Femur (tissue), 1 donor: ENCODE measurements at regions not wholly inside any gene's neighbourhood (a gene's known extent, or its start where the extent isn't known, plus 50 kb on each side); places are given as distances from the start of the nearest gene placed in this dataset.

Experiments used
- DNase-seq: peaks from one replicate; pipeline ENCODE4 v3.0.0-alpha.2; 2017

GRCh38 chr3:83514130-83514914, 1444.5 kb upstream of the CADM2 start:
- no peak for DNase-seq

- DNase-seq = no peak
These were observed 1443.7 kb upstream of the CADM2 start for GRCh38 chr3:83515123-83515522.

- peak; percentile 53 for DNase-seq
These were observed 1435.2 kb upstream of the CADM2 start for GRCh38 chr3:83523470-83524073.

GRCh38 chr3:83524901-83525300, 1433.9 kb upstream of the CADM2 start:
- DNase-seq = no peak

- DNase-seq = no peak
These were observed 1399.7 kb upstream of the CADM2 start for GRCh38 chr3:83559082-83559481.

GRCh38 chr3:83567935-83568334, 1390.9 kb upstream of the CADM2 start:
- DNase-seq = no peak

GRCh38 chr3:83581546-83581945, 1377.2 kb upstream of the CADM2 start:
- DNase-seq = no peak

GRCh38 chr3:83601704-83602103, 1357.1 kb upstream of the CADM2 start:
- DNase-seq = no peak

GRCh38 chr3:83622526-83622925, 1336.3 kb upstream of the CADM2 start:
- DNase-seq = no peak

GRCh38 chr3:83625261-83625660, 1333.5 kb upstream of the CADM2 start:
- no peak for DNase-seq

GRCh38 chr3:83628471-83628870, 1330.3 kb upstream of the CADM2 start:
- DNase-seq = no peak

- no peak for DNase-seq
These were observed 1326.3 kb upstream of the CADM2 start for GRCh38 chr3:83632526-83632925.

GRCh38 chr3:83633758-83634157, 1325.0 kb upstream of the CADM2 start:
- no peak for DNase-seq

GRCh38 chr3:83649692-83650091, 1309.1 kb upstream of the CADM2 start:
- DNase-seq = no peak

GRCh38 chr3:83655083-83655482, 1303.7 kb upstream of the CADM2 start:
- DNase-seq = no peak

- DNase-seq = no peak
These were observed 1296.3 kb upstream of the CADM2 start for GRCh38 chr3:83662381-83662960.

- no peak for DNase-seq
These were observed 1288.4 kb upstream of the CADM2 start for GRCh38 chr3:83670416-83670815.

- DNase-seq = no peak
These were observed 1274.7 kb upstream of the CADM2 start for GRCh38 chr3:83683937-83684598.

- no peak for DNase-seq
These were observed 1252.1 kb upstream of the CADM2 start for GRCh38 chr3:83706669-83707068.

GRCh38 chr3:83715307-83715706, 1243.5 kb upstream of the CADM2 start:
- no peak for DNase-seq

- DNase-seq = no peak
These were observed 1229.2 kb upstream of the CADM2 start for GRCh38 chr3:83729576-83729975.

GRCh38 chr3:83734656-83735055, 1224.1 kb upstream of the CADM2 start:
- no peak for DNase-seq

- DNase-seq = no peak
These were observed 1220.6 kb upstream of the CADM2 start for GRCh38 chr3:83738202-83738601.

GRCh38 chr3:83740504-83740903, 1218.3 kb upstream of the CADM2 start:
- no peak for DNase-seq
